Uterus (tissue), 3 donors: ENCODE measurements at regions not wholly inside any gene's neighbourhood (a gene's known extent, or its start where the extent isn't known, plus 50 kb on each side); places are given as distances from the start of the nearest gene placed in this dataset.

Source experiments
- DNase-seq, 2 donors: peaks; one replicate each; pipeline ENCODE4 v3.0.0-alpha.2; 2019 to 2020
- H3K27ac ChIP-seq, 2 donors: fragments of 200-600 bp; sonication (generic); 1 replicate in 1 of 2; 2 replicates in 1 of 2; pipeline ENCODE4 v1.5.1; 2016 to 2018
- H3K27me3 ChIP-seq, 2 donors: fragments of 200-600 bp; sonication (generic); one replicate each; pipeline ENCODE4 v1.5.1; 2018 to 2019; ENCODE audit warnings: control low read depth in 1 of 2
- H3K36me3 ChIP-seq, 2 donors: fragments of 200-600 bp; sonication (generic); one replicate each; pipeline ENCODE4 v1.5.1; 2019; ENCODE audit warnings: control low read depth in 1 of 2
- H3K4me1 ChIP-seq, 2 donors: fragments of 200-600 bp; sonication (generic); one replicate each; pipeline ENCODE4 v1.5.1; 2018 to 2019; ENCODE audit warnings: control low read depth in 1 of 2
- H3K4me3 ChIP-seq, 2 donors: fragments of 200-600 bp; sonication (generic); 1 replicate in 1 of 2; 2 replicates in 1 of 2; pipeline ENCODE4 v1.5.1; 2018 to 2019; ENCODE audit warnings: mild to moderate bottlenecking in 1 of 2
- H3K9me3 ChIP-seq, 2 donors: fragments of 200-600 bp; sonication (generic); one replicate each; pipeline ENCODE4 v1.5.1; 2019; ENCODE audit warnings: control low read depth in 1 of 2
- POLR2A ChIP-seq, 2 donors: fragments of 450-650 bp; IDR thresholded peaks; one replicate each; pipeline ENCODE4 v1.6.1; 2016; ENCODE audit warnings: antibody characterized with exemption in 2 of 2, mild to moderate bottlenecking in 1 of 2, moderate library complexity in 1 of 2
- intact Hi-C: fragments of 100-400 bp; cut with DNase I; formaldehyde crosslinking; loops from one replicate; pipeline ENCODE4 v1.15.1; 2023; ENCODE audit warnings: low total_unique reads
- TF ChIP-seq, protein P1 (sequence below), 4 experiments: fragments of 200-600 bp in 2 of 4; fragments of 450-650 bp in 2 of 4; sonication (generic) in 2 of 4; IDR thresholded peaks; one replicate each; pipeline ENCODE4 v1.5.1; 2016 to 2019; ENCODE audit warnings: antibody characterized with exemption in 4 of 4, mild to moderate bottlenecking in 2 of 4, moderate library complexity in 1 of 4
- donor health status: DM: yes; HTN: yes; CAD: no.

DNA sequence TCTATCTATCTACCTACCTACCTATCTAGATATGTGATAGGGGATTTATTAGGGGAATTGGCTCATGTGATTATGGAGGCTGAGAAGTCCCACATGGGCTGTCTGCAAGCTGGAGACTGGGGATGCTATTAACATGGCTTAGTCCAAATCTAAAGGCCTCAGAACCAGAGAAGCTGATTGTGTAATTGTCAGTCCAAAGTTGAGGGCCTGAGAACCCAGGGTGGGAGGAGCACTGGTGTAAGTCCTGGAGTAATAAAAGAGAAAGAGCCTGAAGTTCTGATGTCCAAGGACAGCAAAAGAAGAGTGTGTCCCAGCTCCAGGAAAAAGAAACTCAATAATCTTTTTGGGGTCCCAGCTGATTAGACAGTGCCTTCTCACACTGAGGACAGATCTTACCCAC, 98.5 kb upstream of the SEL1L start:
- Histone ChIP-seq H3K27ac (no peak overlapping the region), H3K4me1 (no peaks in the 10 kb centered on the region), H3K9me3 (no peaks in the 10 kb centered on the region), H3K27me3 (no peaks in the 10 kb centered on the region), H3K36me3 (no peaks in the 10 kb centered on the region), H3K4me3 (no peak overlapping the region)
- intact Hi-C loops = no loop called here
- no peak for TF ChIP-seq POLR2A (IDR thresholded peaks at IDR 0.05)
- TF ChIP-seq, protein P1, sequence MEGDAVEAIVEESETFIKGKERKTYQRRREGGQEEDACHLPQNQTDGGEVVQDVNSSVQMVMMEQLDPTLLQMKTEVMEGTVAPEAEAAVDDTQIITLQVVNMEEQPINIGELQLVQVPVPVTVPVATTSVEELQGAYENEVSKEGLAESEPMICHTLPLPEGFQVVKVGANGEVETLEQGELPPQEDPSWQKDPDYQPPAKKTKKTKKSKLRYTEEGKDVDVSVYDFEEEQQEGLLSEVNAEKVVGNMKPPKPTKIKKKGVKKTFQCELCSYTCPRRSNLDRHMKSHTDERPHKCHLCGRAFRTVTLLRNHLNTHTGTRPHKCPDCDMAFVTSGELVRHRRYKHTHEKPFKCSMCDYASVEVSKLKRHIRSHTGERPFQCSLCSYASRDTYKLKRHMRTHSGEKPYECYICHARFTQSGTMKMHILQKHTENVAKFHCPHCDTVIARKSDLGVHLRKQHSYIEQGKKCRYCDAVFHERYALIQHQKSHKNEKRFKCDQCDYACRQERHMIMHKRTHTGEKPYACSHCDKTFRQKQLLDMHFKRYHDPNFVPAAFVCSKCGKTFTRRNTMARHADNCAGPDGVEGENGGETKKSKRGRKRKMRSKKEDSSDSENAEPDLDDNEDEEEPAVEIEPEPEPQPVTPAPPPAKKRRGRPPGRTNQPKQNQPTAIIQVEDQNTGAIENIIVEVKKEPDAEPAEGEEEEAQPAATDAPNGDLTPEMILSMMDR (IDR thresholded peaks at IDR 0.05) = no peak
- no peak for DNase-seq

- no peaks in the 10 kb centered on the region for H3K27me3 ChIP-seq
These were observed 99.8 kb upstream of the SEL1L start for GRCh38 chr14:81633496-81633895.

GRCh38 chr14:81637639-81638038, 104.0 kb upstream of the SEL1L start:
- Histone ChIP-seq H3K4me1 (no peaks in the 10 kb centered on the region), H3K9me3 (no peaks in the 10 kb centered on the region), H3K27ac (no peak overlapping the region), H3K27me3 (no peaks in the 10 kb centered on the region), H3K36me3 (no peaks in the 10 kb centered on the region), H3K4me3 (no peak overlapping the region)
- no peak for DNase-seq
- intact Hi-C loops = no loop called here
- TF ChIP-seq, protein P1 (IDR thresholded peaks at IDR 0.05) = no peak
- TF ChIP-seq POLR2A (IDR thresholded peaks at IDR 0.05) = no peak

More at GRCh38 chr14:81633496-81633895, 99.8 kb upstream of the SEL1L start:
- H3K36me3 ChIP-seq = no peaks in the 10 kb centered on the region
- no peak for DNase-seq
- no peaks in the 10 kb centered on the region for H3K4me1 ChIP-seq
- H3K4me3 ChIP-seq = no peak overlapping the region
- TF ChIP-seq, protein P1 (IDR thresholded peaks at IDR 0.05) = no peak
- TF ChIP-seq POLR2A (IDR thresholded peaks at IDR 0.05) = no peak
- no peaks in the 10 kb centered on the region for H3K9me3 ChIP-seq
- no peak overlapping the region for H3K27ac ChIP-seq
- intact Hi-C loops = no loop called here

DNA sequence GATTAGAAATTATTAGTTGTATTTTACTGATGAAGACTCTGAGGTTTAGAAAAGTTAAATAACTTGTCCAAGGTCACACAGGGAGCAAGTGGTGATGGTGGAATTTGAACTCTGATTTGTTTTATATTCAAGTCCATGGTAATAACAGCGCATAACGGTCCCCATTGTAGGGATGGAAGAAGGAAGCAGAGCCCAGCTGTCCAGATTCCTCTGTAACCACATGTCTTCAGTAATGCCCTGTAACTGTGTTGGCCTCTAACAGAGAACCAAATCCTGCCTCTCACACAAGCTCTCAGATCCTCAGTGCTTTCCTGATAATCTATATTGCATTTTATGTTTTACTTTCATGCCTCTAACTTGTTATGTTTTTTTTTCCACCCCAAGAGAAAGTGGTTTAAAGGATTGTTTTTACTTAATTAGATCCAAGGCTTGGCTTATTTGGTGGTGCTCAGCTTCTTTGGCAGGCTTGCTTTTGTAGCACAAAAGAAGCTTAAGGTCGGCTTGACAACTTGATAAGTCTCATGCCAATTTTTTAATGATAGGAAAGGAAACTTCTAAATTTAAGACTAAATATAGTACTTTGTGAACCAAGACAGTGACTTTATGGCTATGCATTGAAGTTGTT, 105.1 kb upstream of the SEL1L start:
- intact Hi-C loops = no loop called here
- Histone ChIP-seq H3K4me3 (no peak overlapping the region), H3K9me3 (no peaks in the 10 kb centered on the region), H3K27ac (no peak overlapping the region), H3K27me3 (no peaks in the 10 kb centered on the region), H3K4me1 (no peaks in the 10 kb centered on the region), H3K36me3 (no peaks in the 10 kb centered on the region)
- no peak for DNase-seq
- no peak for TF ChIP-seq POLR2A (IDR thresholded peaks at IDR 0.05)
- TF ChIP-seq, protein P1 (IDR thresholded peaks at IDR 0.05) = no peak

DNA sequence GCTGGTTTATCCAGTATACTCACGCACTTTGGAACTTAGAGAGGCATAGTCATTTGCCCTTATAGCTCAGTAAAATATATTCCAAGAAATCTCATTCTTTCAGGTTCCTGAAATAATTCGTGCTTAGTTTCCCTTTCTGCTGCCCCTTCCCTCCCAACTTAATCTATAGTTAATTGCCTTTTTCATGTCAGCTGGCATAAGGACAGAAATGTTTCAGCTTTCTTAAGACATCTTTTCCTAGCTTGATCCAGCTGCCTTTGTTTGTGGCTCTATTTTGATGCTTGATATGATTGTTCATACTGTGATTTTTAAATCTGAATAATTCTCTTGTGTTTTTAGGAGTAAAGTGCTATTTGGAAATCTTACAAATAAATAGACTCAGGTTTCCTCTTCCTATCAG, 120.0 kb upstream of the SEL1L start:
- DNase-seq = no peak
- H3K27me3 ChIP-seq = no peaks in the 10 kb centered on the region
- intact Hi-C loops = no loop called here
- no peak overlapping the region for H3K4me3 ChIP-seq
- no peaks in the 10 kb centered on the region for H3K36me3 ChIP-seq
- no peaks in the 10 kb centered on the region for H3K9me3 ChIP-seq
- H3K27ac ChIP-seq = no peak overlapping the region
- H3K4me1 ChIP-seq = no peaks in the 10 kb centered on the region
- TF ChIP-seq, protein P1 (IDR thresholded peaks at IDR 0.05) = no peak
- no peak for TF ChIP-seq POLR2A (IDR thresholded peaks at IDR 0.05)
